Fibroblast of mammary gland (primary cell): ENCODE measurements at regions not wholly inside any gene's neighbourhood (a gene's known extent, or its start where the extent isn't known, plus 50 kb on each side); places are given as distances from the start of the nearest gene placed in this dataset.

Experiments
- DNase-seq: peaks from one replicate; pipeline ENCODE4 v3.0.0-alpha.2; 2010; ENCODE audit warnings: low read depth
- H3K4me3 ChIP-seq: 2 replicates; pipeline ENCODE4 v1.5.1; 2011; ENCODE audit warnings: low read depth, mild to moderate bottlenecking, low read length, moderate library complexity; ENCODE audit not compliant: control insufficient read depth
- TF ChIP-seq, protein P1 (sequence below): conservative IDR thresholded peaks from 2 replicates; pipeline ENCODE4 v1.5.1; 2011; ENCODE audit warnings: low read depth, low read length, inconsistent platforms; ENCODE audit not compliant: control insufficient read depth, insufficient read depth

- no peak for DNase-seq
- TF ChIP-seq, protein P1, sequence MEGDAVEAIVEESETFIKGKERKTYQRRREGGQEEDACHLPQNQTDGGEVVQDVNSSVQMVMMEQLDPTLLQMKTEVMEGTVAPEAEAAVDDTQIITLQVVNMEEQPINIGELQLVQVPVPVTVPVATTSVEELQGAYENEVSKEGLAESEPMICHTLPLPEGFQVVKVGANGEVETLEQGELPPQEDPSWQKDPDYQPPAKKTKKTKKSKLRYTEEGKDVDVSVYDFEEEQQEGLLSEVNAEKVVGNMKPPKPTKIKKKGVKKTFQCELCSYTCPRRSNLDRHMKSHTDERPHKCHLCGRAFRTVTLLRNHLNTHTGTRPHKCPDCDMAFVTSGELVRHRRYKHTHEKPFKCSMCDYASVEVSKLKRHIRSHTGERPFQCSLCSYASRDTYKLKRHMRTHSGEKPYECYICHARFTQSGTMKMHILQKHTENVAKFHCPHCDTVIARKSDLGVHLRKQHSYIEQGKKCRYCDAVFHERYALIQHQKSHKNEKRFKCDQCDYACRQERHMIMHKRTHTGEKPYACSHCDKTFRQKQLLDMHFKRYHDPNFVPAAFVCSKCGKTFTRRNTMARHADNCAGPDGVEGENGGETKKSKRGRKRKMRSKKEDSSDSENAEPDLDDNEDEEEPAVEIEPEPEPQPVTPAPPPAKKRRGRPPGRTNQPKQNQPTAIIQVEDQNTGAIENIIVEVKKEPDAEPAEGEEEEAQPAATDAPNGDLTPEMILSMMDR = no peak
These were observed 84.8 kb downstream of the OAT start for GRCh38 chr10:124333931-124334330.

DNA sequence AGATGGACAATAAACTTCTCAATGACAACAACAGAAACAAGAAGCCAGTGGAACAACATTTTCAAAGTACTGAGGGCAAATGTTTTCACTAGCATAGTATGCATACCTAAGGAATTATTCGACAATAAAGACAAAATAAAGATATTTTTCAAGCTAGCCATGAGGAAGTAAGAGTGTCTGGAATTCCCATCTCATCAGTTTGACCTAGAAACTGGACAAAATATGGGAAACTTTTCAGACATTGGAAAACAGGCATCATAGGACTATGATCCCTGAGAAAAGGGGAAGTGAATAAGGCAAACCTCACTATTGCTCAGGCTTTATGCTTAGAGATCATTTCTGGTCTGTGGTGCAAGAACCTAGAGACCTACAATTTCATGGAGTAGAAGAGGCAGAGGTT lies 86.3 kb downstream of the OAT start:
- no peak overlapping the region for H3K4me3 ChIP-seq
- TF ChIP-seq, protein P1 = no peak
- no peak for DNase-seq

More at GRCh38 chr10:124333931-124334330, 84.8 kb downstream of the OAT start:
- H3K4me3 ChIP-seq = no peak overlapping the region

DNA sequence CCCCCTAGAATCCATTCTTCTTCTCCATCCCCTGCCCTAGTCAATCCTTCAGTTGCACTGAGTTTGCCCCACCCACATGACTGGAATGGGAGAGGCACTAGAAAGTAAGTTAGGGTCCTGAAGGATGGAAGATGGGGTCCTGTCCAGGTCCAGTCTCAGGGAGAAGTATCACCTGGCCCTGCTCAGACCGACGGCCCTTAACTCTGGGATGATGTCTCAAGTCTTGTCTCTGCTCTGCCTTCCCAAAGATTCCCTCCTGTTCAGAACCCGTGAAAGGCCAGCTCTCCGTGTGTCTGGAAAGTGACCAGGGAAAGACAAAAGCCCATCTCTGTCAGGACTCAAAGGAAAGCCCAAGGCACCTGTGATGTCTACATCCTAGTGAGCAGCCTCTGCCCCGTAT lies 88.8 kb downstream of the OAT start:
- no peak for DNase-seq
- no peak overlapping the region for H3K4me3 ChIP-seq
- TF ChIP-seq, protein P1 = no peak

- DNase-seq = no peak
- TF ChIP-seq, protein P1 = no peak
- no peak overlapping the region for H3K4me3 ChIP-seq
These were observed 89.4 kb downstream of the OAT start for GRCh38 chr10:124329362-124329761.

DNA sequence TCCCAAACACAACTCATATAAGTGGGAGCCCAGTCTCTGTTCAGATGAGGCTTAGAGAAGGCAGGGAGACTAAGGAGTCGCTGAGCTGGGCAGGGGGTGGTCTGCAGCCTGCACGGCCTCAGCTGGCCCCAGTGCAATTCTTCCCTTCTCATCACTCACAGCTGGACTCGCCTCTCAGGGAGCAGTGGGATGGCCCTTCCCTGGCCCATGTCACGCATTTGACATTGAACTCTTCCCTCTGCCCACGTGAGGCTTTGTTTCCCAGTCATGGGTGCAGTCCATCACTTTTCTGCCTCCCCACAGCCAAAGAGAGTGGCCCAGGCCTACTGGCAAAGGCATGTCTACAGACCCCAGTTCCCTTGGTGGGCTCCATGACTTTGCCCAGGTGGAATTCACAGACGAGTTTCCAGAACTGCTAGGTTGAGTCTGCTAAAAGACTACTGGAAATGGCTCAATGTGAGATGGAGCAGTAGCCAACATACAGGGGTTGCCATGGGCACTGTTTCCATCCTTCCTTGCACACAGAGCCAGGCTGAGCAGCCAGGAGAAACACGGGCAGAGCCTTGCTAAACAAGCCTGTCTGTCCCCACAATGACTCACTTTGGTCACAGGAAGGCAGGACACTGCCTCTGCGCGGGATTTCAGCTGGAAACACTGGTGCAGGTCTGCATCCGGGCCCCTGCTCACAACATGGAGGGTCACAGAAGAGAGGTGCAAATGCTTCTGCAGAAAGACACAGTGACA lies 90.1 kb downstream of the OAT start:
- H3K4me3 ChIP-seq = no peak overlapping the region
- no peak for DNase-seq
- TF ChIP-seq, protein P1 = no peak

GRCh38 chr10:124325998-124326636 lies 92.6 kb downstream of the OAT start:
- no peak overlapping the region for H3K4me3 ChIP-seq
- TF ChIP-seq, protein P1 = no peak
- DNase-seq = no peak
